Glomerular endothelial cell (primary cell): ENCODE measurements at regions not wholly inside any gene's neighbourhood (a gene's known extent, or its start where the extent isn't known, plus 50 kb on each side); places are given as distances from the start of the nearest gene placed in this dataset.

Source experiments
- DNase-seq: peaks from one replicate; pipeline ENCODE4 v3.0.0-alpha.2; 2011; ENCODE audit warnings: low read depth, low spot score; ENCODE audit errors: extremely low read depth

GRCh38 chr3:193187070-193187722 is 53.8 kb upstream of the PLAAT1 start:
- no peak for DNase-seq

GRCh38 chr3:193190146-193190786 is 50.8 kb upstream of the PLAAT1 start:
- peak; percentile 47 for DNase-seq
